Keratinocyte (primary cell): ENCODE measurements at regions not wholly inside any gene's neighbourhood (a gene's known extent, or its start where the extent isn't known, plus 50 kb on each side); places are given as distances from the start of the nearest gene placed in this dataset.

Experiments used
- CTCF ChIP-seq, 3 experiments: IDR thresholded peaks in 1 of 3; conservative IDR thresholded peaks in 1 of 3; optimal IDR thresholded peaks in 1 of 3; 2 replicates in 2 of 3; 3 replicates in 1 of 3; pipeline versions ENCODE3 to v1.5.1; 2011; ENCODE audit warnings: low read length in 3 of 3, mild to moderate bottlenecking in 3 of 3, moderate library complexity in 2 of 3, control low read depth in 1 of 3, inconsistent platforms in 1 of 3; ENCODE audit not compliant: insufficient read depth in 2 of 3; ENCODE audit errors: extremely low read depth in 1 of 3
- EZH2 ChIP-seq: IDR thresholded peaks from one replicate; pipeline ENCODE4 v1.6.1; 2012; ENCODE audit warnings: inconsistent platforms, mild to moderate bottlenecking, low read length, moderate library complexity

DNA sequence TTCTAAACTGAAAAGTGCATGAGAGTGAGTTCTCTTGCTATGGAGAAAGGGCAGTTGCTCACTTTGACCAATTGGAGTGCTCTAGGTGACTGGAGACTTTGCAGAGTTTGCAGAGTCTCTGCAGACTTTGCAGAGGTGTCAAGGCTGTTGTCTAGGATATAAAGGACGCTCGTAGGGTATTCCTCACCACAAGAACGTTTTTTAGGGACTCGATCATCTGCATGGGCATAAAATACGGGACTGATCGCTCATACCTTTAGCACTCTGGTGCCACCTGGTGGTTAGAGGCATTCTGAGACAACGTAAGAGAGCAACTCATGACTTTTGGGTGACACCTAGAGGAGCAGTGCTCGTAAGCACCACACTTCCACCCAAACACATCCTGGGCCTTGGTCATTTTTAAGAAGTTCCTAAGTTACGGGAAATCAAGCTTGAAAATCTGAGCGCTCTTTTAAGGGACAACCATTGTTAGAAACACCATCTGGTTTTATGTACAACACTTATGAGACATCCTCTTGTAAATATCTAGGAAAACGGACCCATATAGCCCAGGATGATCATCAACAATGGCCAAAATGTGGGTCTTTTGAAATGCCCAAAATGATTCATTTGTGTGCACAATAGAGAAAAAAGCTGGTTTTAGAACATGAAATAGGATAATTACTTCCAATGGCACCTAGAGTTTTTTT is 51.6 kb upstream of the XCR1 start:
- TF ChIP-seq EZH2 (no peak), CTCF (optimal IDR thresholded peaks at IDR 0.05 in 1 of 3, IDR thresholded peaks at IDR 0.05 in 1 of 3, conservative IDR thresholded peaks at IDR 0.05 in 1 of 3; ENCODE audit: extremely low read depth in 1 of 3, insufficient read depth in 2 of 3, low read length in 3 of 3) (peak; percentile 96 to 100 (median 99))
